ENCODE measurements at regions not wholly inside any gene's neighbourhood (a gene's known extent, or its start where the extent isn't known, plus 50 kb on each side); places are given as distances from the start of the nearest gene placed in this dataset.

DNA sequence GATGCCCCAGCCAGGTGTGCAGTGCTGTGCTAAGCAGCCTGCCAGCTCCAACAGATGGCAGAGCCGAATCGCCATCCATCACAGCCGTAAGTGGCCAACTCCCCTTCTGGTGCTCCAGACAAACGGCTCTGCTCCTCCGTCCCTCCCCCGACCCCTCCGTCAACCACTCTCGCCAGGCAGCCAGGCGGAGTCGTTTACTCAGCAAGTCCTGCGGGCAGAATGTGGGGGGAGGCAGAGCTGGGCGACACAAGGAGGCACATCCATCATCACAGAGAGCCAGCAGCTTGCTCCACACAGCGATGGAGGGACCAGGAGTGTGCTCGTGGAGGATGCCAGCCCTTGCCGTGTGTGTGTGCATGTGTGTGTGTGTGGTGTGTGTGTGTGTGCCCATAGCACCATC lies 206.6 kb upstream of the GRIK3 start:
- no peak for DNase-seq (ENCODE audit: low spot score)

DNA sequence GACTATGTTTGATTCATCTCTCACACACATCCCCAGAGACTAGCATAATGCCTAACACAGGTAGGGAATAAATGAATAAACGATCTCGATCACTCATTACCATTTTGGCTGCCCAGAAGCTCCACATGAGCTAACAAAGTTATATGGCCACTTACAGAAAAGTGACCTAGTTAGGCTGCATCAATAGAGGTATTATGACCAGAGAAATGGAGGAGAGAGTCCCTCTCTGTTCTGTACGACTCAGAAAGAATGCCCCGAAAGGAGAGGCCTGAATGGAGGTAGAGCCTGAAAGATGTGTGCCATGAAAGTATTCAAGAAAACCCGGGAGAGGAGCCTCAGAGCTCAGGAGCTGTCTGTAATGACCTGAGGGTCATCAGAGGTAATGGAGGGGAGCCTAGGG lies 208.2 kb upstream of the GRIK3 start:
- DNase-seq (ENCODE audit: low spot score): no peak

DNA sequence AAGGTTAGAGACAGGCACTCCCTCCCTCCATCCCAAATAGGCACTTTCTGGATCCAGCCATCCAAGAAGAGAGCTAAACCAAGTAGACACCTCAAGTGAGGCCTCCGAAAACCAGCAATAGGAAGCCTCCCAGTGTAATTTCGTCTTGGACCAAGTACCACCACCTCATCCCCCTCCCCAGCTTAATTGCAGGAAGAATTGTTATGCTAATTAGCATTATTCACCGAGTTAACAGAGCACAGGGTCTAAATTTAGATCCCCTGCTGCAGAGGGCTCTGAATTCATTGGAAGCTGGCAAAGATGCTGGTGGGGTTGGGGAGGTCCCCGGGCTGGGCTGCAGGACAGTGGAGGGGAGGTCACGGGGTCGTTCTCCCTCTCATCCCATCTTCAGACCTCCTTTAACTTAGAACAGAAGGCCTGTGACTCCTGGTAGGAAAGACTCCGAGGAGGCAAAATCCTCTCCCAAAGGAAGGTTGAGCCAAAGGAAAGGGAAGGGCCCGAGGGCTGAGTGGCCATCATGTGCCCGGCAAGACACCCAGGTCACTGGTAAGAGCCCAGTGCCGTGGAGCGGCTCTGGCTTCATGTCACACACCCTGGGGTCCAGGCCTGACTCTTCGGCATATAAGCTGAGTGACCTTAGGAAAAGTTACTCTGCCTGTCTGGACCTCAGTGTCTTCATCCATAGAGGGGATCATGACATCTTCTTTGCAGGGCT lies 209.2 kb upstream of the GRIK3 start:
- no peak for DNase-seq (ENCODE audit: low spot score)

DNA sequence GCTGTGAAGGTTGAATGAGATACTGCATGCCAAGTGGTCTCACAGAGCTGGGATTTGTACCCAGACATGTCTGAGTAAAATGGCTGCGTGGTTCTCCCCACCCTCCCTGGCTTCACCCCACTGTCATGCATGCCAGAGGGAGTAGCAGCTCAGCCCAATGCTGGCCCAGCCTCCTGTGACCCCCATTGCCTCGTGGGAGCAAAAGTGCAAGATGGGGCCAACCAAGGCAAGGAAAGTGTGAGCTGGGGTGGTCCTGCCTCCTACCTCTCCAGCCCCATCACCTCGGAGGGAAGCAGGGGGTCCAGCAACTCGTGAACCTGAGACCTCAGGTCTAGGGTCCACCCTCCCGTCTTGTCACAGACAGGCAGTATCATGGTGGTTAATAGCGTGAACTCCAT lies 209.8 kb upstream of the GRIK3 start:
- no peak for DNase-seq (ENCODE audit: low spot score)

DNA sequence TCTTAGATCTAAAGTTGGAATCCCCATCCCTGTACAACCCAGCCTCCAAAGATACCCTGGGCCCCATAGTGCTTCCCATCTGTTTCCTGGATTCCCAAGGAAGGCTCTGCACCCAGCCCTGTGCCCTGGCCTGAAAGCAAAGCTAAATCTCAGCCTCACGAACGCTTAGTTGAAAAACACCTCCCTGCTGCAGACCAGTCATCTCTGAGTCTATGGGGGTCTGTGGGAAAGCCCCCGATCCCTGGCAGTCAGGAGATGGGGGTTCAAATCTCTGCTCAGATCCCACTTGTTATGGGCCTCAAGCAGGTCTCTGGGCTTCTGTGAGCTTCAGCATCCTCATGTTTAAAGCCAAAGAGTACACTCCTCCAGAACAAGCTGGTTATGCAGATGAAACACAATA lies 210.5 kb upstream of the GRIK3 start:
- no peak for DNase-seq (ENCODE audit: low spot score)

DNA sequence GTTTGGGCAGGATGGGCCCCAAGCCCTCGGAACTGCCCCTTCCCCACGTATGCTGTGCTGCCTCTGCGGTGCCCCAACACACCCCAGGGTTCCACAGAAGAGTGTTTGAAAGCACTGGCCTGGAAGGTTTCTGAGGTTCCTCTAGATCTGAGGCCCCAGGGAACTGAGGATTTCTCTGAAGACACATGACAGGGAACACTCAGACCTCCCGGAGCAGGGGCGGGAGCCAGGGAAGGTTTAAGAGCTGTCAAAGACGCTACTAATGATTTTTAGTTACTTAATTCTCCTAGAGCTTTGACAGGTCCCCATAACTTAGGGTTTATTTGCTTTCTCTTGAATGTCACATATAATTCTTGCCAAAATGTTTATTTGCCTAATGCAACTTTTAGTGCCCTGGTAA lies 212.3 kb upstream of the GRIK3 start:
- no peak for DNase-seq (ENCODE audit: low spot score)

DNA sequence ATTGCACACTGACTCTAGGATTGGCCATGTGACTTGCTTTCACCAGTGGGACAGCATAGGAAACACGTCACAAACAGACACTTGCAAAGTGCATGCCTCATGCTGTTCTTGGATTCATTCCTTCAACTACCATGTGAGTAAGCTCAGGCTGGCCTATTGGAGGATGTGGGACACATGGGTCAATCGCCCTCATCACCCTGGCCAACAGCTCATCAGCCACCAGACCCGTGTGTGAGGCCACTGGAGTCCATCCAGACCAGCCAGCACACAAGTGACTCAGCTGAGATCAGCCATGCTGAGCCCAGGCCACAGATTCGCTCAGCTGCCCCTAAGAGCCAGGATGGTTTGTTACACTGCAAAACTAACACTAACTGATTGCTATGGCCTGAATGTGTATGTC lies 216.1 kb upstream of the GRIK3 start:
- DNase-seq (ENCODE audit: low spot score): no peak

DNA sequence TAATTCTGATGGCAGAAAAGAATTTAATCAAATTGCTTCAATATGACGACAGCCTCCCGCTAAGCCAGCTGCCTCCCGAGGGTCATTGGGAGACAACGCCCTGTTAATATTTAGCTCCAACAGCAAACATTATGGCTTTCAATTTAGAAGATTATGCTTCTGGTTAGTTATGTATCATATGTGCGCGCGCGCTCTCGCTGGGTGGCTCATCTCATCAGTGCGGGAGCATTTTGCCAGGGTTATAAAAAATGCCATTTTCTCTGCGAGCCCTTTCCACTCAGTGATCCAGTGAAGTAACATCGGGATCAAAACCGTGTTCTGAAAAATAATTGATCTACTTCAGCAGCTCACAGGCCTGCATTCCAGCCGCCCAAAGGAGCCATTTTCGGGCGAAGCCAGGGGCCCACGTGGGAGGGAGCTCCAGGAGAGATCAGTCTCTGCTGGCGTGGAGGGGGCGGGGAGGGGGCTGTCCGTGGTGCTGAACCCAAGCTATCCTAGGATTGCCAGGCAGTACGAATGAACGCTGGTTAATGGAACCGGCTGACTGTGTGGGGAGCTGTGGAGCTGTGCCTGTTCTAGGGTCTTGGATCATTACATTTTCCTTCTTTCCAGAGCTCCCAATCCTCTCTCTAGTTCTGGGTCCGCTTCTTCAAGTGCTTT lies 219.1 kb upstream of the ZC3H12A start:
- peak; percentile 66 for DNase-seq (ENCODE audit: low spot score)

DNA sequence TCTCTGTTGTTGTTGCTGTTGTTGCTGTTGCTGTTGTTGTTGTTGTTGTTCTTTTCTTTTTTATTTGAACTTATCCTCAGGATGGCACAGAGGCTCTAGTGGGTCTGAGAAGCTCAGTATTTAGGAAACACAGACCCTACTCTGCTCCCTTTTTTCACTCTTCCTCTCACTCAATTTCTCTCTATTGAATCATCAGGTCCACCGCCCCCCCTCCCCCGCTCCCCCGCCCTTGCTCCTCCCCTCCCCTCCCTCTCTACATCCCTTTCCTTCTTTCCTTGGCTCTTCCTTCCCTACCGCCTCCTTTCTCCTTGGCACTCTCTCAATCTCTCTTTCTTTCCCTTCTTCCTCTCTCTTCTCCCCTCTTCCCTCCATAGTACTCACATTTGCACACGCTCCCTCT lies 218.5 kb upstream of the ZC3H12A start:
- DNase-seq (ENCODE audit: low spot score): no peak

DNA sequence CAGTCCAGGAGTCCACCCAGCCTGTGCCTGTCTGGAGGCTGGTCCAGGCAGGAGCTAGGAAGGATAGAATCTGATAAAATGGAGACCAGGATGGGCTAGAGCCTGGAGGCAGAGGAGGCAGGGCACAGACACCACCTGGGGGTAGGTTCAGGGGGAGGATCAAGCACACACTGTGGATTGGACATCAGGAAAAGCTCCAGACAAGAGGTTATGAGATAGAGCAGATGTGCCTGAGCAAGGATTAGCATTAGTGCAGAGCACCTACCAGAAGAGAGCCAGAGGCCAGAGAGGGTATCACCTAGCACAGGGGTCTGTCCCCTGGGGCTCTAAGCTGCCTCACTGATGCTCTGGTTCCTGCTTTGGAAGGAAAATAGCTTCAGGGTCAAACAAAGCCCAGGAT lies 216.7 kb upstream of the ZC3H12A start:
- no peak for DNase-seq (ENCODE audit: low spot score)

DNA sequence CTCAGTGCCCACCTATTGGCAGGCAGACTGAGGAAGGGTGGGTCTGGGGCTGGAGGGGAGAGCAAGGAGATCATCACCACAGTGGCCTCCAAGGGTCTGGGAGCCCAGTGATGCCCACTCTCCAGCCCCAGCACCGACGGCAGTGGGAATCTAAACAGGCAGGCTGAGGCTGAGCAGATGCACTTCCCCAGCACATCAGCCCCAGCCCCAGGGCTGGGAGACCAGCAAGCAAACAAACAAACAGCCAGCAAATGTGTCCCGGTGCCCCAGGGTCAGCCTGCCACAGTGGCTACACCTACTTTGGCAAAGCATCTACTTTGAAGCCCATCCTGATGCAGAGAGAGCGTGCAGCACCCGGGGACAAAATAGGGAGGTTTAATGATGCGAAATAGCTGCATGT lies 216.3 kb upstream of the ZC3H12A start:
- DNase-seq (ENCODE audit: low spot score): no peak

DNA sequence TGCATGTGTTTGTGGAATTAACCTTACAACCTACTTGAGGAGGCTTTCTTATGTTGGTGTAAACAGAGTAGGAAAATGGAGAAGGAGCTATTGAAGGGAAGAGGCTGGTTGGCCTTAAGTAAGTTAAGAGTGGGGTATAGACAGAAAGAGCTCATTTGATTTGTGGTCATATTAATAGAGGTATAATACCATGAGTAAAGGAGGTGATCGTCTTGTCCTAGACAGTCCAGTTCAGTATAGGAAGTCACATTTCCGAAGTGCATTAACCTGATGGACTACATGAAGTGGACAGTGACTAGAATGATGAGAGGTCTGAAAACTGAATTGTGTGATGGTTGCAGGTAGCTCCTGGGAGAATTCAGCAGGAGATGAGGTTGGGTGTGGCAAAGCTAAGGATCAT lies 215.4 kb upstream of the ZC3H12A start:
- DNase-seq (ENCODE audit: low spot score): no peak

DNA sequence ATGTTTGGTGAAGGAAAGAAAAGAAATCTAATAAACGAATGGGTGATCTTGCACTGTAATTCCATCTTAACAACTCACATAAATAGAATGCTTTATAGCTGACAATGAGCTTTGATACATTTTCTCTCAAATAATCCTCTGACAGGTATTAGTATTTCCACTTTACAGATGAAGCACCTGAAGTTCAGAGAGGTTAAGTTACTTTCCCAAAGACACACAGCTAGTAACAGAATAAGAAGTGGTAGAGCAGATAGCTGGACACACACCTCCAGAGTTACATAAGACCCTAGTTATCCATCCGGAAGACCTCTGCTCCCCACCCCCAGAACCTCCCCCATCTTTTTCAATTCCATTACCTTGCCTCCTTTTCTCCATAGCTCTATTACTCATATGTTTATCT lies 213.3 kb upstream of the ZC3H12A start:
- no peak for DNase-seq (ENCODE audit: low spot score)

DNA sequence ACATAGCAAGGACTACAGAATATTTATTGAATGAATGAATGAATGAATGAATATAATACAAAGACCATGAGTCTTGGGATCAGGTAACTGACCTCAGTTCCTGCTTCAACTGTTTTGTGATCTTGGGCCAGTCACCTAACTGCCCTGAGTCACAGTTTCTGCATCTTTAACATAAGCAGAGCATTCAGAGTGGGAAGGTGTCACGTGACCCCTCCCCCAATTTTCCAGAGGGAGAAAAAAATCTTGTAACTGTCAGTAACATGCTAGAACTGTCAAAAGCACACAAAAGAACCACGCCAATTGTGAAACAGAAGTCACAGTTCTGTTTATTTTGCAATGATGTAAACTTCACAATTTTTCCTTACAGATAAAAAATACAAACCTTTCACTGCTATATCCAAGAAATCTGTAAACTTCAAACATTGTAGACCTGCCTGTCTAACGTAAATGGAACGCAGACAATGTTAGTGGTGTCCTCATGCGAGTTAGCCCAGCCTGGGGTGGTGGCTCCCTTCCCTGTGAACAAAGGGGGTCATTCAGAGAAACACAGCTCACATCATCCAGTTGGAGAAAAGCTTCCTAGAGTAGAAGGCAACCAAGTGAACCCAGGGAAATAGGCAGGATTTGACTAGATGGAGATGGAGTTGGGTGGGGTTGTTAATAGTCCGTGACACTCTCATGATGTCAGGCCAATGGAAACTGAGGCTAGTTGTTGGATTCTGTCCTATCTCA lies 211.8 kb upstream of the ZC3H12A start:
- DNase-seq (ENCODE audit: low spot score): no peak

DNA sequence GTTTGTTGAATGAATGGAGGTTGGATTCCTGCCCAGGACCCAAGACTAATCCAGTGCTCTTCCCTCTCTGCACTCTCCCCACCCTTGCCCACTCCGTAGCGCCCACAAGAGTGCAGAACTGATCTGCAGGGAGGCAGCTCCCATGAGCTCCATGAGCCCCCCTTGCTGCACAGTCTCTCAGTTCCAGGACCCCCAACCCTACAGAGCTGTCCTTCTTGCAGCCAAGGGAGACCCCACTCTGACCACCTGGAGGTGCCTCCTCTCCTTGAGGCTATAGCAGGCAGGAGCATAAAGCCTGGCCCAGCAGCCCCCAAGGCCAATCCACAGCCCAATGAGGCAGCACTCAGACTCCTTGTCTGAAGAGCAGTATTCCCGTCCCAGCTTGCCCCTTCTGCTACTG lies 209.2 kb upstream of the ZC3H12A start:
- no peak for DNase-seq (ENCODE audit: low spot score)

DNA sequence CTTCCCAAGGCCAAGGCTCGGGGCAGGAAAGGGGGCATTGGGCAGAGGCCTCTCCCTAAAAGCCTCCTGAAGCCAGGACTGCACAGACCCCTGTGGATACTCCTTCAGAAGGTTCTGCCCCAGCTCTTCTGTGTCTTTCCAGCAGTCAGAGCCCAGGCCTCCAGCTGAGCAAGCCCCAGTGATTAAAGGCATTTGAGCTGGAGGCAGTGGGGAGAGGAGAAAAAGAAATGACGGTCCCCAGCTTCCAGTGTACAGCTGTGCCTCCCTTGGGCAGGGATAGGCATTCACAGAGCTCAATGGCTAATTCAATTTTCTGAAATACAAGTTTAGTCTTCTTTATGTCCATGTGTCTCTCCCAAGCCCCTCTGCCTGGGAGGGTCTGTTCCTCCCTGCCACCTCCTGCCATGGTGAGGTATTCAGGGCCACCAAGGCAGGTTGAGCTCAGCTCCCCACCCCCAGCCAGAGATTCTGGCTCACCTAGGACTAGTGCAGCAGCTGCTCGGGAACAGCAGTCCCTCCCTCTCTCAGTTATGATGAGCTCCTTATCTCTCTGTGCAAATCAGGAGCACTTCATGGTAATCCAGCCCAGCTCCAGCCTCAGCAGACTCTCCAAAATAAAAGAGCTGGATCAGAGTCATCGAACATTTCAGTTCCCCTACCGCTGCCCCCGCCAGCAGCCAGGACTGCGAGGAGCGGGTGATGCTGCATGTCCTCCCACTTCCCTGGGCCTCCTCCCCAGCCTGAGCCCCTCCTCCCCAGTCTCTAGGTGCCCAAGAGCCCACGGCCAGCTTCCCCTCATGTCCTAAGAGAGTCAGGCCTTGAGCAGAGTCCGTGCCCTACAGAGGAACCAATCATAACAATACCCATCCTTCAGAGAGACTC lies 208.4 kb upstream of the ZC3H12A start:
- DNase-seq (ENCODE audit: low spot score): no peak

DNA sequence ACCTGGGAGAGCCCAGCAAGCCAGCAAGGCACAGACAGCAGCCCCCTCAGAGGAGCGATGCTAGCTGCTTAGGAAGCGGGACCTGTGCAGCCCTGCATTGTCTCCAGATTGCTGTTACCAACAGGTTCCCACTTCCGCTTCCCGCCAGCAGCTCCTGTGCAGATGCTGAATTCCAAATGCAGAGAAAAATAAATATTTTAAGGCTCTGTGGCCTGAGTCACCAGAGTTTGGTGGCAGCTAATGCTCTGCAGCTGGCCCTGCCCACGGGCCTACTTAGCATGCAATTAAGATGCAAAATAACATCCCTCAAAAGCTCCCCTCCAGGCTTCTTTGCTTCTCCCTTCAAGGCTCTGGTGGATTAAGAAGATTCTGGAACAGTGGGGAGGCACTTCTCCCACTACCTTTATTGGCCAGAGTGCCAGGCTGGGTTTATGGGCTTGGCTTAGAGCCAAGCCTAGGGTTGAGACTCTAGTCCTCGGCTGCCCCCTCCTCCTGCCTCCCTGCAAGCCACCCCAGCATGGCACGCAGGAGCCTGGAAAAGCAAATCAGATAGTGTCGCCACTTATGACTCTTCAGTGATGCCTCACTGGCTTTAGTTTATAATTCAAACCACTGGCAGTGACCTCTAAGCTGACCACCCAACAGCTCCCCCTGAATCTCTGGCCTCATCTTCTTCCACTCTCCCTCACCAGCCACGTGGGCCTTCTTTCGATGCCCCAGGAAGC lies 207.1 kb upstream of the ZC3H12A start:
- no peak for DNase-seq (ENCODE audit: low spot score)

DNA sequence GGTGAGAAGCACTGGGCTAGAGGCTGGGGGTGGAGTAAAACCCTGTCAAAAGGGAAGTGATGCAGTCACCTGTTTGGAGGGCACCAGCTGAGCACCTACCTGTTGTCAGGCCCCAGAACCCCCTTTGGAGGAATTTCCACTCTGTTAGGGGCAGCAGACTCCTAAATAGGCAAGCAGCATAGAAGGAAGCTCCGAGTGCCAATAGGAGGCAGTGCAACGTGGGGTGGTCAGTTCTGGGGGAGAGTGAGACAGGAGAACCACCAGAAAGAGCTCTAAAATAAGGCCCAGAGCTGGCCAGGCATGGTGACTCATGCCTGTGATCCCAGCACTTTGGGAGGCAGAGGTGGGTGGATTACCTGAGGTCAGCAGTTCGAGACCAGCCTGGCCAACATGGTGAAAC lies 203.7 kb upstream of the ZC3H12A start:
- DNase-seq (ENCODE audit: low spot score): no peak

DNA sequence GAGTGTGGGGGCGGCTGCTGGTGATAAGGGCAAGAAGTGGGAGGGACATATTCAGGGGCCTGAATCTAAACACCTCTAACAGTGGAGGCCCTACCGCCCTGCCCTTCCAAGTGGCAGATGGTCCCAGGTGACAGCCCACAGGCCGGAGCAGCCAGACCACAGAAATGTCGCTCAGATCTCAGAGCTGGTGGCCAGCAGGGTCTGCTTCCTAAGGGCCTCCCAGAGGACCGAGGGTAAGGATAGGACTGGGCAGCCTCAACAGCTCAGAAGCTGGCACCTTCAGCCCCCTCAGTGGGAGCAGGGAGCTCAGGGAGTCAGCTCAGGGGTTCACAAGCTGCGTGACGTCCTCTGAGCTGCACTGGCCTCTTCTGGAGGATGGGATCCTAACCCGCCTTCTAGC lies 201.8 kb upstream of the ZC3H12A start:
- no peak for DNase-seq (ENCODE audit: low spot score)

DNA sequence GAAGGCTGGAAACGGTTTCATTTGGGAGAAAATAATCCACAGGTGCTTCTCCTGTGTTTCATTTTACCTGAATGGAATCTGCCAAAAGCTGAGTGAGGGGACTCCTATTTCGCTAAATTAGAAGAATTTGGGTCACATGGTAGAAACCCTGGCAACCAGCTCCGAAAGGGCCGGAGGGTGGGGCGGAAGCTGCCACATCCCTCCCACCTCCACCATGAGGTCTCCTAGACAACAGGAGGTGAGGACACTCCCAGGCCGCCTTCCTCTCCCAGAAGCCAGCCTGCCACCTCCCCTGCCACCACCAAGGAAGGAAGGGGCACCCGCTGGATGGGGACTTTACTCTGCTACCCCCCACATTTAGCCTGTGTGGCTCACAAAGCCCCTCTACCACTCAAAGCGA lies 199.9 kb upstream of the ZC3H12A start:
- DNase-seq (ENCODE audit: low spot score): no peak

DNA sequence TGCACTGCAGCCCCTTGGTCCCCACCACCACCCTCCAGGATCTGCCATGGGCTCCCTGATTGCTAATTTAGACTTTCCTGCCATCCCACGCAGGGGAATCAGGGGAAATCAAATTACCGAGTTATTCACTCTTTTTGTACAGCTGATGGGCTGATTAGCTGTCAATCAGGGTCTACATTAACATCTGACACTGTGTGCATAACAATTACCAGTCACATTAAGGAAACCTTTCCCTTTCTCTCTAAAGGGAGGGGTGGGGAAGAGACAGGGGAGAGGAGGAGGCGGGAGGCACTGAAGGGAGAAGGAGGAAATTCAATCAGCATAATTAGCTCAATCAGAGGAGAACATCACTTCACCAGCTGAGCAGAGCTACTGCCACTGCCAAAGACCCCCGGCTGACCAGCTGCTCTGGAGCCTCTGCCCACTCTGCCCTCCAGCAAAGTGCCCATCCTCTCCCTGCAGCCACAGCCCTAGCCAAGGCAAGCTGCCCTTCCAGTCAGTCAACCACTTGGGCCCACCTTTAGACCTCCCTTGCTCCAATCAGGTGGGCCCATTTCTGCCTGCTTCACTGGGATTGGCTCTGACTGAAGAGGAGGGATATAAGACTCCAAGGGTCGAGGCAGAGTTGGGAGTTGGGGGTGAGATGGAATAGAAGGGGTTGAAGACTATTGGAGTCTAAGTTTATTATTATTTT lies 199.3 kb upstream of the ZC3H12A start:
- no peak for DNase-seq (ENCODE audit: low spot score)
